DOHH2 (cell line): ENCODE measurements at regions not wholly inside any gene's neighbourhood (a gene's known extent, or its start where the extent isn't known, plus 50 kb on each side); places are given as distances from the start of the nearest gene placed in this dataset.

Source experiments
- H3F3A ChIP-seq: fragments of 200-600 bp; sonication (generic), shearing (Covaris generic); 2 replicates; pipeline ENCODE4 v1.6.0; 2016; ENCODE audit warnings: antibody characterized with exemption, mild to moderate bottlenecking; ENCODE audit not compliant: control insufficient read depth, insufficient read depth
- H3K27ac ChIP-seq: fragments of 200-600 bp; sonication (generic); 2 replicates; pipeline ENCODE4 v1.5.1; 2014; ENCODE audit warnings: low read depth, mild to moderate bottlenecking, low read length, moderate library complexity
- H3K27me3 ChIP-seq: fragments of 200-600 bp; sonication (generic); 2 replicates; pipeline ENCODE4 v1.6.1; 2014; ENCODE audit warnings: mild to moderate bottlenecking, low read length, mixed read lengths; ENCODE audit not compliant: control insufficient read depth
- H3K36me3 ChIP-seq: fragments of 200-600 bp; sonication (generic); 2 replicates; pipeline ENCODE4 v1.6.1; 2014; ENCODE audit warnings: mild to moderate bottlenecking, low read length, moderate library complexity, mixed read lengths; ENCODE audit not compliant: control insufficient read depth
- H3K4me1 ChIP-seq: fragments of 200-600 bp; sonication (generic); 2 replicates; pipeline ENCODE4 v1.6.1; 2014; ENCODE audit warnings: mild to moderate bottlenecking, low read length, mixed read lengths; ENCODE audit not compliant: control insufficient read depth
- H3K4me2 ChIP-seq: fragments of 200-600 bp; sonication (generic); 2 replicates; pipeline ENCODE4 v1.6.0; 2014; ENCODE audit warnings: mild to moderate bottlenecking, low read length, moderate library complexity
- H3K4me3 ChIP-seq: fragments of 200-600 bp; sonication (generic); 2 replicates; pipeline ENCODE4 v1.5.1; 2014; ENCODE audit warnings: mild to moderate bottlenecking, low read length, mixed read lengths
- H3K79me2 ChIP-seq: fragments of 200-600 bp; sonication (generic); 2 replicates; pipeline ENCODE4 v1.6.1; 2014; ENCODE audit warnings: mild to moderate bottlenecking, low read length, mixed read lengths; ENCODE audit not compliant: control insufficient read depth
- H3K9me2 ChIP-seq: fragments of 200-600 bp; sonication (generic); replicated peaks from 2 replicates; pipeline ENCODE4 v1.6.1; 2014; ENCODE audit warnings: mild to moderate bottlenecking, low read length, mixed read lengths; ENCODE audit not compliant: control insufficient read depth
- H3K9me3 ChIP-seq: fragments of 200-600 bp; sonication (generic); 2 replicates; pipeline ENCODE4 v1.6.1; 2014; ENCODE audit warnings: antibody characterized with exemption, low read length, mixed read lengths; ENCODE audit not compliant: control insufficient read depth, insufficient read depth
- H4K20me1 ChIP-seq: fragments of 200-600 bp; sonication (generic); 2 replicates; pipeline ENCODE4 v1.6.0; 2014; ENCODE audit warnings: low read depth, mild to moderate bottlenecking, antibody characterized with exemption, low read length, moderate library complexity; ENCODE audit not compliant: control insufficient read depth, insufficient read depth
- CTCF ChIP-seq: fragments of 200-600 bp; sonication (generic); IDR thresholded peaks from one replicate; pipeline ENCODE4 v1.5.1; 2014; ENCODE audit warnings: antibody characterized with exemption, mild to moderate bottlenecking, low read depth, low read length; ENCODE audit not compliant: poor library complexity, severe bottlenecking
- EZH2phosphoT487 ChIP-seq: fragments of 200-600 bp; sonication (generic); IDR thresholded peaks from 2 replicates; pipeline ENCODE4 v1.6.1; 2017; ENCODE audit warnings: borderline replicate concordance, mild to moderate bottlenecking, antibody characterized with exemption, low read length, moderate library complexity, mixed read lengths

GRCh38 chr4:8777320-8778196 lies 94.1 kb downstream of the HMX1 start:
- no peaks in the 10 kb centered on the region for H3F3A ChIP-seq
- no peaks in the 10 kb centered on the region for H4K20me1 ChIP-seq
- H3K4me3 ChIP-seq = no peak overlapping the region

GRCh38 chr4:8776366-8776765 lies 95.3 kb downstream of the HMX1 start:
- no peaks in the 10 kb centered on the region for H3K9me3 ChIP-seq
- H3K36me3 ChIP-seq = no peaks in the 10 kb centered on the region
- H3K4me3 ChIP-seq = no peak overlapping the region
- H4K20me1 ChIP-seq = no peaks in the 10 kb centered on the region
- TF ChIP-seq CTCF = no peak
- no peak for TF ChIP-seq EZH2phosphoT487
- no peaks in the 10 kb centered on the region for H3F3A ChIP-seq
- H3K9me2 ChIP-seq = no peaks in the 10 kb centered on the region
- no peaks in the 10 kb centered on the region for H3K27me3 ChIP-seq
- no peak overlapping the region for H3K4me2 ChIP-seq
- no peaks in the 10 kb centered on the region for H3K79me2 ChIP-seq
- no peaks in the 10 kb centered on the region for H3K4me1 ChIP-seq
- H3K27ac ChIP-seq = no peak overlapping the region

More at GRCh38 chr4:8777320-8778196, 94.1 kb downstream of the HMX1 start:
- no peaks in the 10 kb centered on the region for H3K4me1 ChIP-seq
- no peaks in the 10 kb centered on the region for H3K36me3 ChIP-seq
- no peaks in the 10 kb centered on the region for H3K79me2 ChIP-seq
- no peaks in the 10 kb centered on the region for H3K9me3 ChIP-seq
- H3K27ac ChIP-seq = no peak overlapping the region
- no peaks in the 10 kb centered on the region for H3K9me2 ChIP-seq
- no peaks in the 10 kb centered on the region for H3K27me3 ChIP-seq
- no peak overlapping the region for H3K4me2 ChIP-seq
- TF ChIP-seq CTCF = no peak
- TF ChIP-seq EZH2phosphoT487 = no peak

GRCh38 chr4:8775751-8776355 lies 95.8 kb downstream of the HMX1 start:
- Histone ChIP-seq H4K20me1 (no peaks in the 10 kb centered on the region), H3K4me3 (no peak overlapping the region), H3K79me2 (no peaks in the 10 kb centered on the region), H3K27ac (no peak overlapping the region), H3K9me3 (no peaks in the 10 kb centered on the region), H3K4me1 (no peaks in the 10 kb centered on the region), H3F3A (no peaks in the 10 kb centered on the region), H3K36me3 (no peaks in the 10 kb centered on the region), H3K27me3 (no peaks in the 10 kb centered on the region), H3K9me2 (no peaks in the 10 kb centered on the region), H3K4me2 (no peak overlapping the region)
- TF ChIP-seq CTCF (no peak), EZH2phosphoT487 (no peak)
